Putamen (tissue), 1 donor: ENCODE measurements at regions not wholly inside any gene's neighbourhood (a gene's known extent, or its start where the extent isn't known, plus 50 kb on each side); places are given as distances from the start of the nearest gene placed in this dataset.
"Not testable (repeated sequence)": the region's sequence is repeated elsewhere in the genome, so short reads cannot be mapped to it uniquely, and the experiment has no call there.

Experiments used
- DNase-seq: peaks from one replicate; pipeline ENCODE4 v3.0.0-alpha.2; 2016; ENCODE audit warnings: low spot score

DNA sequence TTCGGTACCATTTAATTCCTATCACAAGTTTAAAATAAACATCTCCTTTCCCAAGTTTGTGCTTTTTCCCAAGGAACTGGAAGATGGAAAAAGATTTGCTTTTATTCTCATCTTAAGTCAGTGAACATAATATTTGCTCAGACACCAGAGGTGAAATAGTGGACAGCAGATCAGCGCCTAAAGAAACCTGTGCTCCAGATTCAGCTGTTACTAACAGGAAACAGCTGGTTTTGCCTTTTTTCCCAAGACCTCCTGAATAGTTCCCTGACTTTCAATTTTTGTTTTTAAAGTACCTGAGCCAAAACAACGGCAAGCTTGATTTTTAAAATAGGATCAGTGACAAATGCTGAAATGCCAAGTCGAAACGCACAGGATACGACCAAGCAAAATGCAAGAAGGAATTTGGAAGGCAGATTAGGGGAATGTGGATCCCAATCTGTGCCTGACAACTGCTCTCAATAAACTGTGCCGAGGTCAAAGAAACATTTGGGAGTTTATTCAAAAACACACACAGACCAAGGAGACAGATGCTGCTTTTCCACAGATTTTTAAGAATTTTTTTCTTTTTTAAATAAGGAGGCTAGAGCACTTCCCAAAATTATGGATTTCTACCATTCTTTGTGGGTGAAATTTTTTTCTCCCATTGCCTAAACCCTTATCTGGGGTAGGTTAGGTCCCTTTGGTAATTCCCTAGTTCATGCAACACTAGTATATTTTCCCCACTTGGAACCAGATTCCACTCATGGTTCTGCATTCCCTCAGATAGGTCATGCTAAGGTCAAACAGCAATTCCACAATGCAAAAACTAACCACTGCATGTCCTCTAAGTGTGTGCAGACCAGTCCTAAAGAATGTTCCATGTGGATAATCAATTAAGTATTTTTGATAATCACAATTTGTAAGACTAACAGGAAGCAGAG, 121.5 kb upstream of the PDE1A start:
- DNase-seq, result no peak

- no peak for DNase-seq
Observed at GRCh38 chr2:182550234-182550633, 123.4 kb upstream of the PDE1A start.

GRCh38 chr2:182552232-182552631, 125.4 kb upstream of the PDE1A start:
- peak; percentile 70 for DNase-seq

- DNase-seq, result not testable (repeated sequence)
Observed at GRCh38 chr2:182552785-182553184, 125.9 kb upstream of the PDE1A start.

DNA sequence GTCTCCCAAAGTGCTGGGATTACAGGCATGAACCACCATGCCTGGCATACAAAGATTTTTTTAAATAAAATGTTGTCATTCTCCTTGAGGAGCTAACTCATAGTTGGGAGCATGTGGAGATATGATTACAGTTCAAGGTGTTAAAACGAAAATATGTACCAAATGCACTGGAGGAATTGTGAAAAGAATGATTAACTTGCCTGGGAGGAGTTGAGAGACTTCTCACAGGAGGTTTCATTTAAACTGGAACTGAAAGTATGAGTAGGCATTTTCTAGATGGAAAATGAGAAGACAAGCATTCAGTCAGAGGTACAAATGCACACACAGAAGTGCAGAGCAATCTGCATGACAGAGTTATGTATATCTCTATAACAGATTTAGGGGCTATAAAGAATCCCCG, 126.6 kb upstream of the PDE1A start:
- DNase-seq, result no peak

GRCh38 chr2:182554950-182555349, 128.1 kb upstream of the PDE1A start:
- DNase-seq, result no peak

- DNase-seq, result no peak
Observed at GRCh38 chr2:182558564-182558963, 131.7 kb upstream of the PDE1A start.

DNA sequence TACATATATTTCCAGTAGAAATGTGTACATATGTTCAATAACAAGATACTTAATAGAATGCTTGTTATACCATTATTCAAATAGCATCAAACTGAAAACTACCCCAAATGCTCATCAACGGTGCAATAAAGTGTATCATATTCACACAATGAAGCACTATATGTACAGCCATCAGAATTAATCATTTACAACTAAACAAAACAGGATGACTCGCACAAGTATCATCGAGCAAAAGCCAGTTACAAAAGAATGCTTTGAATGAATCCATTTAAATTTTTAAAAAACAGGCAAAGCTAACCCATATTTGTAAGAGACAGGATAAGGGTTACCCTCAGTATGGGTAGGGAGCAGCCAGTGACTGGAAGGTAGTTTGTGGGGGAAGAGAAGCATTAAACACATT, 132.8 kb upstream of the PDE1A start:
- DNase-seq, result no peak

- DNase-seq, result no peak
Observed at GRCh38 chr2:182565911-182566567, 139.2 kb upstream of the PDE1A start.

DNA sequence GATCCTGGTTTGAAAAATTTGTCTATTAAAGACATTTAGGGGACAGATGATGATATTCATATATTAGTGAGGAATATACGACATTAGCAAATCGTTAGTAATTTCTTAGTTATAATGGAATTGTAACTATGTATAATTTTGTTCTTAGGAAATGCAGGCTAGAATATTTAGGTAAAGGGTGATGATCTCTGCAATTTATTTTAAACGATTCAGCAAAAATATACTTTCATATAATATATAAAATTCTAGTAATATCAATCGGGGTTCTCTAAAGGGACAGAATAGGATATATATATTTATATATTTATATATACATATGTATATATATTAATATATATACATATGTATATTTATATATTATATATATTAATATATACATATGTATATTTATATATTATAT, 142.5 kb upstream of the DNAJC10 start:
- no peak for DNase-seq

DNA sequence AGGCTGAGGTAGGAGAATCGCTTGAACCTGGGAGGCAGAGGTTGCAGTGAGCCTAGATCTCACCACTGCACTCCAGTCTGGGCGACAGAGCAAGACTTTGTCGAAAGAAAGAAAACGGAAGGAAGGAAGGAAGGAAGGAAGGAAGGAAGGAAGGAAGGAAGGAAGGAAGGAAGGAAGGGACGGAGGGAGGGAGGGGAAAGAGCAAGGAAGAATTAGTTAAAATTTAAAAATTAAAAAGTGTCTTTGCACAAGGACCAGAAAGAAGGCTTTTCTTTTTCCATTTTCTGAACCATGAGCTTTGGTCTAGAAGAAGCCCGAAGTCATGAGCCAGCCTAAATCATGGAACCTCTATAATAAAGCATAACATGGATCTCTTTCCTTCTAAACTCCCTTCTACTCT, 138.2 kb upstream of the DNAJC10 start:
- no peak for DNase-seq

- DNase-seq, result no peak
Observed at GRCh38 chr2:182581196-182581935, 134.7 kb upstream of the DNAJC10 start.

DNA sequence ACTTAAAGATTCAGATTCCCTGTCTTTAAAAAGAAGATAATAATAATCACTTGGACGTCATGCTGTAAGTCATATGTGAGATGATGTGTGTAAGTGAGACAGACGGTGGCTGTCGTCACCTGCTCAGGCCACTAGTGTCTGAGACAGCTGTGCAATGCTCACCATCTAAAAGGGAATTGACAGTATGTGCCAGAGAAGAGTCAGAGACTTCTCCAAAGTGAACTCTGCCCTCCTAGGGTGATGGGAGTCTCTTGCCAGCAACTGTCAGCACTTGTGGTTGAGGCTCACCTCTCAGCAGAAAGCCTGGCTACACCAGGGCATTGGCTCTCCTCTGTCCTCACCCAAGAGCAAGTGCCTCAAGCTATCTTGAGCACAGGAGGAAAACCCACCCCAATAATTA, 131.6 kb upstream of the DNAJC10 start:
- no peak for DNase-seq

DNA sequence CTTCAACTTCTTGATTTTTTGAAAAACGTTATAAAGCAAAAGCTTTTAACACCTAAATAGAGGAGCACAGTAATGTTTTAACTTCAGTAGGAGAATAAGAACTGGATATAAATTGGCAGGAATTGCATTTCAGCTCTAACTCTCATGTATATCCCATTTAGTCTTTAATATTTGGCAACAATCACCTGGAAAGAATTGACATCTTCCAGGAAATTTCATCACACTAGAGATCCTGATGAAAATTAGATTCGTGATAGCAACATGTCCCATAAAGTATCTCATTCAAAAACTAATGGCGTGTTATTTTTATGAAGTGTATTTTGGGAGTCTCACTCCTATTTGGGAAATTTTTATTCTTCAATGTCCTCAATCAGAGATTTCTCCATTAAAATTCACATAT, 131.1 kb upstream of the DNAJC10 start:
- no peak for DNase-seq

DNA sequence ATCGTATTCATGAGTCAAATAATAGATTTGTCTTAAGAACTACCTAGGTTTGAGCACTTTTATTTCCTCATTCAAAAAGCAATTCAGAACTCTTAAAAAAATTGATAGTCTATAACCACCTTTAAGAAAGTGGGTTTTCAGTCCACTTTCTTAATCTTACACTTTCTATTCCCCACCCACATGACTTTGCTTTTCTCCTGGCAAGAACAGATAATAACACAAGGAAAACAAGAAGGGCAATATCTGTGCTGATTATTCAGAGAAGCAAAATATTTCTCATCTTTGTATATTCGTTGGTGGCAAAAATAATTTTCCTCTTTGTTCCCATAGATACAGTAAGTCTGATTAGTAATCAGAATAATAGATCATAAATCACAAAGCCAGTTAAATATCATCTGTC, 130.6 kb upstream of the DNAJC10 start:
- no peak for DNase-seq

DNA sequence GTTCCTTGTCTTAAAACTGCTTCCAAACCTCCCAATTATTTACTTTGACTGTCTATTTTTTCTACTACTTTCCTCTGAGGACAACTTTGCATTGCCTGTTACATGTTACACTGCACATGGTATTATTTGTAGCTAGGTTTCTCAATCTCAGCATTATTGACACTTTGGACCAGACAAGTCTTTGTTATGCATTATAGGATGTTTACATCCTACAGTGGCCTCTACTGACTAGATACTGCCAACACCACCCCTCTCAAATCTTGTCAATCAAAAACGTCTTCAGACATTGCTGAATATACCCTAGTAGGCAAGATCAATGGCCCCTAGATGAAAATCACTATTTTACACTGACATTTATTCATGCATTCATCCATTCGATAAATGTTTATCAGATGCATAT, 129.6 kb upstream of the DNAJC10 start:
- no peak for DNase-seq

DNA sequence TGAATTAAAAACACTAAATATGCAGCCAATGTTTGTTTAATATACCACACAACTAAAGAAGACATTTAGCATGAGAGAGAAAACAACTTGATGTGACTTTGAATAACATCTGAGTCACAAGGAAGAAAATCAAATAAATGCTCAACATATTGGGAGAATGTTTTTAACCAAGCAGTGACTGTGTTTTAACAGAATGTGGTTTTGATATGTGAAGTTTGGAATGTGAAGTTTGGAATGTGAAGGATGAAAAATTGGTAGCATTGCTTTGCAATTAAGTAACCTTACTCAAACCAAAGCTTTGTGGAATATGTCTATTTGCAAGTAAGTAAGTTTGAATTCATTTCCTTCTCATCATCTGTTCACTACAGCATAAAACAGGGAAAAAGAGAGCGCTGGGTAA, 128.2 kb upstream of the DNAJC10 start:
- no peak for DNase-seq

DNA sequence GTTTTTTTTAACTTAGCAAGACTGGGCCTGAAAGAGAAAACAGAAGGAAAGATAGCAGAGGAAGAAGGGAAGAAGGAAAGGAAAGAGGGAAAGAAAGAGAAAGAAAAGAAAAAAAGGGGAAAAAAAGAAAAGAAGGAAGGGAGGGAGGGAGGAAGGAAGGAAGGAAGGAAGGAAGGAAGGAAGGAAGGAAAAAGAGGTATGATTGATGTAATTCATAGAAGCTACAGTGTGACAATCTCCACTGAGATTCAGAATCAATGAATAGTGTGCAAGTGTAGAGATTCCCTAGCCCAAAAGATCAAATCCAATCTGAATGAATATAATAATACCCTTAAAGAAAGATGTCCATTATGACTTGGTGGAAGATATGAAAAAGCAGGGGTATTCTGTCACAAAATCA, 126.9 kb upstream of the DNAJC10 start:
- DNase-seq, result no peak

DNA sequence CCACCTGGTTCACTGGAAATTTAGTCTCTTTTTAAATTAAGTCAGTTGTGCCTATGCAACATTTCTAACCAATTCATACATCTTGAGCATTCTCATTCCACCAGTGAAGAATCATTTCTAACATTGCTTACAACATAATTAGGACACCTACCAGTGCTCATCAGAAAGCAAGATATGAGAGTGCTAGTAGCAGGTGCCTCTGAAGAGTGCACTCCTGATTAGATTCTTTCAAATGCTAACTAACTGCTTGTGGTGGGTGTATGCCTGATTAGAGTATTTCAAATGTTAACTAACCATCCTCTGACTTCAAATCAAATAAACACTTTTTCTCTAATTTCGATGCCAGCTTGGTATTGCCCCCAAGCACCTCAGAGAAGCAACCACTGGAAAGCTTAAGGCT, 124.3 kb upstream of the DNAJC10 start:
- no peak for DNase-seq

DNA sequence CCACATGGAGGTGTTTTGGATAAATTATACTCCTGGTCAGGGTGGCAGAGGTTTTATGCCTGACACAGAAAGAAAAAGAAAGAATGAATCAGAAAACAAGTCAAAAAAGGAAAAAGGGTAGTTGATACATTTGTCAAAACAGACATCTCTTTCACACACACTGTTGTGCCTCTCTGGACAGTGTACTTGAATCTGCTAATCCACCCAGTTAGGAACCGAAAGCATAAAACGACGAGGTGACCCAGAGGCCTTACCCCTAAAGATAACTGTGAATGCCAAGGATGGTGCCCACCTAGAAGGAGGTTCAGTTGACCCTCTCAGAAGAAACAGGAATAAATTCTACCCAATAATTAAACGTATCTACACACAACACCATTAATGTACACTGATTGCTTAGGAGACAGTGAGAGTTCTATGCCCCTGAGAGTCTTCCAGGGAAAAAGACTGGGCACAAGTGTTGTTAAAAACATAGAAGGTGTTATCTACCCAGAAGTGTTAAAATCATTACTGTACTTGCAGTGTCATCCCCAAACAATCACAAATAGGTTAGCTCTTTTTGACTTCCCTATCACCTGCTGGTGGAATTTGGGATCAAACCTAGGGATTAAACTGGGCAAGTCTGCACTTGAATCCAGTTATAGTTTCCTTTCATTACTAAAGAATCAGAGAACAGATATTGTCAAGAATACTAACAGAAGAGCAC, 123.2 kb upstream of the DNAJC10 start:
- no peak for DNase-seq

GRCh38 chr2:182593394-182593975, 122.6 kb upstream of the DNAJC10 start:
- peak; percentile 53 for DNase-seq

DNA sequence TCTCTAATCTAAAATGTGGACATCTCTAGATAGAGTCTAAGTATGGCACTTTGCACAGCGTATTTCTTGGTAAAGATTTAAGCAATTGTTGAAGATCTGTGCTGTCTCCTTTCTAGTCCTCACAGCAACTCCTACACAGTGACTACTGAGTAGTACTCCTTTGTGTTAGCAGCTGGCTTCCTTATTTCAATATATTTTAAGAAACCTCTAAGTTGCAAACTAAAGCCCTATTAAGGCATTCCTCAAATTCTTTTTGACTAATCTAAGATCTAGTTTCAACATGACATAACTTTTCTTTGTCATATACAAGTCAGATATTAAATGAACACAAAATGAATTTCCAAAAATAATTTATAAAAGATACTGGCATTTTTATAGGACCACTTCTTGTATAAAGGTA, 121.8 kb upstream of the DNAJC10 start:
- DNase-seq, result peak; percentile 7
